CD4-positive, alpha-beta T cell (primary cell): ENCODE measurements at regions not wholly inside any gene's neighbourhood (a gene's known extent, or its start where the extent isn't known, plus 50 kb on each side); places are given as distances from the start of the nearest gene placed in this dataset.

Source experiments
- ATAC-seq: fragments of 200-7000 bp; cut with Tn5 transposase; one replicate; pipeline ENCODE4 v1.10.0; 2022; ENCODE audit warnings: mild to moderate bottlenecking; ENCODE audit not compliant: poor library complexity
- CTCF ChIA-PET: fragments of 350-600 bp; sonication (Branson Sonifier 250); formaldehyde crosslinking; loops from one replicate; lab custom pipeline; 2021; ENCODE audit warnings: antibody characterized with exemption, inconsistent platforms; lab: Charles Lee
- POLR2A ChIA-PET: fragments of 350-600 bp; sonication (Branson Sonifier 250); formaldehyde crosslinking; loops from one replicate; lab custom pipeline; 2021; ENCODE audit warnings: antibody characterized with exemption, inconsistent platforms; lab: Charles Lee
- DNase-seq, 14 experiments: peaks; one replicate each; pipeline ENCODE4 v3.0.0-alpha.2; 2013 to 2020; ENCODE audit warnings: mixed read lengths in 2 of 14
- H3K27ac ChIP-seq, 2 donors: one replicate each; pipeline versions ENCODE4 v1.5.1 to v1.7.0; 2013; ENCODE audit warnings: low read length in 2 of 2, low read depth in 1 of 2, mild to moderate bottlenecking in 1 of 2
- H3K27me3 ChIP-seq, 2 experiments: 1 replicate in 1 of 2; 2 replicates in 1 of 2; pipeline versions ENCODE4 v1.6.1 to v1.7.0; 2013; ENCODE audit warnings: low read length in 2 of 2, control low read depth in 1 of 2, mild to moderate bottlenecking in 1 of 2, moderate library complexity in 1 of 2; ENCODE audit not compliant: insufficient read depth in 2 of 2, control insufficient read depth in 1 of 2
- H3K36me3 ChIP-seq: one replicate; pipeline ENCODE4 v1.6.1; 2013; ENCODE audit warnings: low read length, control low read depth; ENCODE audit not compliant: insufficient read depth
- H3K4me1 ChIP-seq: one replicate; pipeline ENCODE4 v1.6.1; 2013; ENCODE audit warnings: low read length, control low read depth; ENCODE audit not compliant: insufficient read depth
- H3K4me3 ChIP-seq: one replicate; pipeline ENCODE4 v1.5.1; 2013; ENCODE audit warnings: mild to moderate bottlenecking, low read length, moderate library complexity
- H3K9me3 ChIP-seq, 2 experiments: 1 replicate in 1 of 2; 2 replicates in 1 of 2; pipeline versions ENCODE4 v1.6.1 to v1.7.0; 2013; ENCODE audit warnings: low read length in 2 of 2, mild to moderate bottlenecking in 2 of 2, control low read depth in 1 of 2, moderate library complexity in 1 of 2; ENCODE audit not compliant: control insufficient read depth in 1 of 2, insufficient read depth in 1 of 2
- H3K27ac Mint-ChIP-seq: one replicate; pipeline ENCODE4 v1.8.0; 2020; ENCODE audit warnings: mixed read lengths
- H3K27me3 Mint-ChIP-seq: one replicate; pipeline ENCODE4 v1.8.0; 2021; ENCODE audit warnings: mixed read lengths
- H3K36me3 Mint-ChIP-seq: one replicate; pipeline ENCODE4 v1.8.0; 2021; ENCODE audit warnings: low read depth, mixed read lengths
- H3K4me1 Mint-ChIP-seq: one replicate; pipeline ENCODE4 v1.8.0; 2021; ENCODE audit warnings: low read depth, mixed read lengths
- H3K4me3 Mint-ChIP-seq: one replicate; pipeline ENCODE4 v1.8.0; 2020; ENCODE audit warnings: mild to moderate bottlenecking, mixed read lengths
- H3K9me3 Mint-ChIP-seq: one replicate; pipeline ENCODE4 v1.8.0; 2020; ENCODE audit warnings: mixed read lengths
- intact Hi-C, 2 experiments: fragments of 100-400 bp; cut with DNase I in 1 of 2; cut with micrococcal nuclease in 1 of 2; formaldehyde crosslinking; loops; one replicate each; pipeline versions ENCODE4 v1.15.1 to v1.9.0; 2023 to 2025; cut with DNase I, micrococcal nuclease
- TF ChIP-seq, protein P1 (sequence below): fragments of 200-600 bp; IDR thresholded peaks from one replicate; pipeline ENCODE4 v1.8.0; 2022; ENCODE audit warnings: antibody characterized with exemption, mild to moderate bottlenecking

GRCh38 chr9:119974026-119974425 lies 604.8 kb upstream of the BRINP1 start:
- Histone ChIP-seq H3K4me3 (no peak overlapping the region), H3K4me1 (no peaks in the 10 kb centered on the region), H3K27me3 (no peaks in the 10 kb centered on the region), H3K27ac (no peak overlapping the region), H3K36me3 (no peaks in the 10 kb centered on the region), H3K9me3 (peaks cover 0 to 1% of the 10 kb centered on the region in 2 experiments)
- no peak overlapping the region for H3K27ac Mint-ChIP-seq
- H3K4me1 Mint-ChIP-seq, result no peaks in the 10 kb centered on the region
- H3K4me3 Mint-ChIP-seq, result no peak overlapping the region
- H3K27me3 Mint-ChIP-seq, result peaks cover 4% of the 10 kb centered on the region
- POLR2A ChIA-PET, result no interaction called here
- ATAC-seq (no peak), DNase-seq (no peak)
- CTCF ChIA-PET, result no interaction called here
- intact Hi-C loops, result no loop called here
- no peaks in the 10 kb centered on the region for H3K9me3 Mint-ChIP-seq
- TF ChIP-seq, protein P1, sequence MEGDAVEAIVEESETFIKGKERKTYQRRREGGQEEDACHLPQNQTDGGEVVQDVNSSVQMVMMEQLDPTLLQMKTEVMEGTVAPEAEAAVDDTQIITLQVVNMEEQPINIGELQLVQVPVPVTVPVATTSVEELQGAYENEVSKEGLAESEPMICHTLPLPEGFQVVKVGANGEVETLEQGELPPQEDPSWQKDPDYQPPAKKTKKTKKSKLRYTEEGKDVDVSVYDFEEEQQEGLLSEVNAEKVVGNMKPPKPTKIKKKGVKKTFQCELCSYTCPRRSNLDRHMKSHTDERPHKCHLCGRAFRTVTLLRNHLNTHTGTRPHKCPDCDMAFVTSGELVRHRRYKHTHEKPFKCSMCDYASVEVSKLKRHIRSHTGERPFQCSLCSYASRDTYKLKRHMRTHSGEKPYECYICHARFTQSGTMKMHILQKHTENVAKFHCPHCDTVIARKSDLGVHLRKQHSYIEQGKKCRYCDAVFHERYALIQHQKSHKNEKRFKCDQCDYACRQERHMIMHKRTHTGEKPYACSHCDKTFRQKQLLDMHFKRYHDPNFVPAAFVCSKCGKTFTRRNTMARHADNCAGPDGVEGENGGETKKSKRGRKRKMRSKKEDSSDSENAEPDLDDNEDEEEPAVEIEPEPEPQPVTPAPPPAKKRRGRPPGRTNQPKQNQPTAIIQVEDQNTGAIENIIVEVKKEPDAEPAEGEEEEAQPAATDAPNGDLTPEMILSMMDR, result no peak
- H3K36me3 Mint-ChIP-seq, result no peaks in the 10 kb centered on the region

- no peaks in the 10 kb centered on the region for H3K27me3 ChIP-seq
- H3K36me3 ChIP-seq, result no peaks in the 10 kb centered on the region
- ChIA-PET CTCF (no interaction called here), POLR2A (no interaction called here)
- H3K4me1 ChIP-seq, result no peaks in the 10 kb centered on the region
- no peak overlapping the region for H3K4me3 Mint-ChIP-seq
- H3K9me3 Mint-ChIP-seq, result no peaks in the 10 kb centered on the region
- no peaks in the 10 kb centered on the region for H3K4me1 Mint-ChIP-seq
- H3K36me3 Mint-ChIP-seq, result no peaks in the 10 kb centered on the region
- peaks cover 20% of the 10 kb centered on the region for H3K27me3 Mint-ChIP-seq
- no peak overlapping the region for H3K4me3 ChIP-seq
- H3K9me3 ChIP-seq, result peaks cover 0 to 7% of the 10 kb centered on the region in 2 experiments
- DNase-seq (peak in 10 of 14 experiments; percentile 1 to 51 (median 15)), ATAC-seq (no peak)
- TF ChIP-seq, protein P1, result peak; percentile 54
- H3K27ac ChIP-seq, result no peak overlapping the region
- intact Hi-C loops, result no loop called here
- no peak overlapping the region for H3K27ac Mint-ChIP-seq
Observed at GRCh38 chr9:119968836-119969707, 599.8 kb upstream of the BRINP1 start.

DNA sequence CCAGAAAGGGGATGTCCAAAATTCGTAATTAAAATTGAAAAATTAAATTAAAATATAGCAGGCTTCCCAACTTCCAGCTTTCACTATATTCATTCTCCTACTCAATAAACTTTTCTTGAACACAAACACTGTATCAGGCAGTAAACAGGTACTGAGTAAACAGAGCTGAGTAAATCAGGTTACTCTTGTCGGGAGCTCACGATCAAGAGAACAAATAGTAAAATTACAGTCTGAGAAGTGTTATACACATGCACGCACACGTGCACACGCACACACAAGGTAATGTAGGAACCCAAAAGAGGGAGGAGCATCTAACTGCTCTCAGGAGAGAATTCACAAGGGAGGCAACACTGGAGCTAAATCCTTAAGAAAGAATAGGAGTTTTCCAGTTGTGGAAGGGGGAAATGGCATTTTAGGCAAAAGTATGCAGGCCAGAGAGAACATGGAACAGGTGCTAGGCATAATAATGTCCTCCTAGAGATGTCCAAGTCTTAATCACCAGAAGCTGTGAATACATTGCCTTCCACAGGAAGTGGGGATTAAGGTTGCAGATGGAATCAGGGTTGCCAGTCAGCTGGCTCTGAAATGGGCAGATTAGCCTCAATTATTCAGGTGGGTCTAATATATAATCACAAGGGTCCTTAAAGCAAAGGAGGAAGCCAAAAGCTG lies 598.8 kb upstream of the BRINP1 start:
- no peaks in the 10 kb centered on the region for H3K4me1 ChIP-seq
- POLR2A ChIA-PET, result no interaction called here
- Mint-ChIP-seq H3K27ac (no peak overlapping the region), H3K27me3 (peaks cover 24% of the 10 kb centered on the region), H3K9me3 (no peaks in the 10 kb centered on the region), H3K4me3 (no peak overlapping the region), H3K36me3 (no peaks in the 10 kb centered on the region), H3K4me1 (no peaks in the 10 kb centered on the region)
- ATAC-seq (no peak), DNase-seq (no peak)
- H3K27ac ChIP-seq, result no peak overlapping the region
- CTCF ChIA-PET, result interaction anchor here (1.8 kb wide), 1 partner anchor 25 kb away, joined by 4 read pairs; no protein-coding TSS in a partner anchor
- intact Hi-C loops, result no loop called here
- no peaks in the 10 kb centered on the region for H3K27me3 ChIP-seq
- TF ChIP-seq, protein P1, result no peak
- no peak overlapping the region for H3K4me3 ChIP-seq
- peaks cover 0 to 7% of the 10 kb centered on the region in 2 experiments for H3K9me3 ChIP-seq
- no peaks in the 10 kb centered on the region for H3K36me3 ChIP-seq
